HCT116 (cell line): ENCODE measurements at regions not wholly inside any gene's neighbourhood (a gene's known extent, or its start where the extent isn't known, plus 50 kb on each side); places are given as distances from the start of the nearest gene placed in this dataset.

Source experiments
- ATAC-seq: fragments of 200-7000 bp; cut with Tn5 transposase; 2 replicates; pipeline ENCODE4 v1.9.1; 2020; ENCODE audit warnings: mild to moderate bottlenecking, moderate library complexity
- BruUV-seq: library from RNA; stranded (reverse); fragments of 400-500 nt; replicated peaks from 2 replicates; lab custom pipeline; 2021; lab: Mats Ljungman, UMichigan
- CTCF ChIA-PET: fragments of 300-600 bp; sonication (Branson Sonifier 250); formaldehyde crosslinking; loops from one replicate; lab custom pipeline; 2021; ENCODE audit warnings: antibody characterized with exemption; lab: Charles Lee
- POLR2A ChIA-PET: fragments of 300-600, 350-600 bp; sonication (Branson Sonifier 250); formaldehyde crosslinking; loops from one replicate; lab custom pipeline; 2021; ENCODE audit warnings: antibody characterized with exemption; lab: Charles Lee
- RAD21 ChIA-PET, 2 experiments: fragments of 300-600 bp; sonication (Branson Sonifier 250); formaldehyde crosslinking; loops; one replicate each; lab custom pipeline; 2023; ENCODE audit warnings: low total read pairs in 2 of 2; ENCODE audit not compliant: uncharacterized antibody in 2 of 2, unreplicated experiment in 2 of 2, low non-redundant PET in 1 of 2; lab: Charles Lee
- DNase-seq: peaks from one replicate; pipeline ENCODE4 v3.0.0-alpha.2; 2010; ENCODE audit warnings: low read depth, low spot score
- H2AFZ ChIP-seq: fragments of 200-600 bp; shearing (Covaris generic), sonication (generic); 2 replicates; pipeline ENCODE4 v1.6.1; 2017; ENCODE audit warnings: low read depth, mixed run types, mixed read lengths, antibody characterized with exemption, low read length; ENCODE audit not compliant: poor library complexity, severe bottlenecking
- H3K27ac ChIP-seq: 2 replicates; pipeline ENCODE4 v1.5.1; 2012; ENCODE audit warnings: low read depth, low read length
- H3K27me3 ChIP-seq: fragments of 200-600 bp; sonication (generic); 2 replicates; pipeline ENCODE4 v1.6.1; 2016; ENCODE audit warnings: mixed run types, low read length, mixed read lengths; ENCODE audit not compliant: insufficient read depth
- H3K36me3 ChIP-seq, 2 experiments: fragments of 200-500 bp in 1 of 2; fragments of 200-600 bp in 1 of 2; sonication (Bioruptor generic) in 1 of 2; sonication (generic) in 1 of 2; 2 replicates each; pipeline versions ENCODE4 v1.5.1 to v1.6.1; 2014 to 2016; ENCODE audit warnings: low read length in 2 of 2, inconsistent platforms in 1 of 2, mixed read lengths in 1 of 2, mixed run types in 1 of 2; ENCODE audit not compliant: insufficient read depth in 2 of 2, control insufficient read depth in 1 of 2
- H3K4me1 ChIP-seq, 2 experiments: fragments of 200-600 bp in 1 of 2; sonication (generic) in 1 of 2; 2 replicates each; pipeline versions ENCODE4 v1.5.1 to v1.6.1; 2012 to 2017; ENCODE audit warnings: low read length in 2 of 2, inconsistent platforms in 1 of 2, mild to moderate bottlenecking in 1 of 2, mixed read lengths in 1 of 2, mixed run types in 1 of 2, moderate library complexity in 1 of 2; ENCODE audit not compliant: insufficient read depth in 2 of 2, control insufficient read depth in 1 of 2
- H3K4me2 ChIP-seq: fragments of 200-600 bp; sonication (generic); 2 replicates; pipeline ENCODE4 v1.6.1; 2017; ENCODE audit warnings: mixed run types, low read length, mixed read lengths
- H3K4me3 ChIP-seq, 2 experiments: fragments of 200-600 bp in 1 of 2; sonication (generic) in 1 of 2; replicated peaks in 1 of 2; 2 replicates each; pipeline ENCODE4 v1.5.1; 2011 to 2016; ENCODE audit warnings: low read length in 2 of 2, control low read depth in 1 of 2, low read depth in 1 of 2, mild to moderate bottlenecking in 1 of 2, mixed read lengths in 1 of 2, mixed run types in 1 of 2
- H3K79me2 ChIP-seq: fragments of 200-600 bp; sonication (generic); 2 replicates; pipeline ENCODE4 v1.6.1; 2017; ENCODE audit warnings: mild to moderate bottlenecking, mixed run types, low read length, moderate library complexity, mixed read lengths; ENCODE audit not compliant: insufficient read depth
- H3K9ac ChIP-seq: fragments of 200-600 bp; sonication (generic); 2 replicates; pipeline ENCODE4 v1.6.1; 2016; ENCODE audit warnings: low read length, mixed read lengths
- H3K9me2 ChIP-seq: fragments of 200-600 bp; sonication (generic), shearing (Covaris generic); 2 replicates; pipeline ENCODE4 v1.6.1; 2017; ENCODE audit warnings: mixed run types, mild to moderate bottlenecking, moderate library complexity; ENCODE audit not compliant: insufficient read depth
- H3K9me3 ChIP-seq, 2 experiments: fragments of 200-500 bp in 1 of 2; fragments of 200-600 bp in 1 of 2; sonication (Bioruptor generic) in 1 of 2; sonication (generic) in 1 of 2; 2 replicates each; pipeline ENCODE4 v1.6.1; 2014 to 2017; ENCODE audit warnings: low read length in 2 of 2, mixed read lengths in 2 of 2, inconsistent platforms in 1 of 2, low read depth in 1 of 2, mild to moderate bottlenecking in 1 of 2, mixed run types in 1 of 2, moderate library complexity in 1 of 2; ENCODE audit not compliant: control insufficient read depth in 1 of 2, insufficient read depth in 1 of 2
- H4K20me1 ChIP-seq: fragments of 200-600 bp; sonication (generic), shearing (Covaris generic); 2 replicates; pipeline ENCODE4 v1.6.1; 2017; ENCODE audit warnings: mixed run types, mild to moderate bottlenecking, moderate library complexity; ENCODE audit not compliant: insufficient read depth
- CBX3 ChIP-seq: IDR thresholded peaks from 2 replicates; pipeline ENCODE4 v1.6.1; 2012; ENCODE audit warnings: low read depth
- EGR1 ChIP-seq: IDR thresholded peaks from 2 replicates; pipeline ENCODE4 v1.6.1; 2012; ENCODE audit warnings: low read depth
- JUND ChIP-seq: IDR thresholded peaks from 2 replicates; pipeline ENCODE4 v1.6.1; 2012
- POLR2AphosphoS5 ChIP-seq: IDR thresholded peaks from 2 replicates; pipeline ENCODE4 v1.6.1; 2011; ENCODE audit warnings: mild to moderate bottlenecking, low read depth, low read length, moderate library complexity
- SIN3A ChIP-seq: IDR thresholded peaks from 2 replicates; pipeline ENCODE4 v1.6.1; 2012; ENCODE audit warnings: low read depth
- TCF7L2 ChIP-seq: IDR thresholded peaks from 2 replicates; pipeline ENCODE4 v1.7.0; 2011; ENCODE audit warnings: borderline replicate concordance, inconsistent platforms; ENCODE audit not compliant: insufficient read depth, insufficient read length; ENCODE audit errors: extremely low read depth
- ZFX ChIP-seq: fragments of 450-650 bp; IDR thresholded peaks from 2 replicates; pipeline ENCODE4 v1.6.1; 2017
- intact Hi-C: fragments of 100-400 bp; cut with micrococcal nuclease; formaldehyde crosslinking; loops from 2 replicates; pipeline ENCODE4 v1.10.0; 2022
- TF ChIP-seq, protein P1 (sequence below): IDR thresholded peaks from 2 replicates; pipeline ENCODE4 v1.6.1; 2012
- TF ChIP-seq, protein P2 (sequence below), 3 experiments: fragments of 200-600 bp in 1 of 3; sonication (generic) in 1 of 3; IDR thresholded peaks in 2 of 3; conservative IDR thresholded peaks in 1 of 3; 2 replicates each; pipeline ENCODE4 v1.5.1; 2012 to 2017; ENCODE audit warnings: low read depth in 2 of 3, low read length in 2 of 3, antibody characterized with exemption in 1 of 3, borderline replicate concordance in 1 of 3, control low read depth in 1 of 3, mild to moderate bottlenecking in 1 of 3, mixed read lengths in 1 of 3, mixed run types in 1 of 3, moderate library complexity in 1 of 3; ENCODE audit not compliant: insufficient read depth in 1 of 3
- TF ChIP-seq, protein P3 (sequence below): IDR thresholded peaks from 2 replicates; pipeline ENCODE4 v1.6.1; 2012; ENCODE audit warnings: low read depth
- TF ChIP-seq, protein P4 (sequence below): IDR thresholded peaks from 2 replicates; pipeline ENCODE4 v1.6.1; 2012

DNA sequence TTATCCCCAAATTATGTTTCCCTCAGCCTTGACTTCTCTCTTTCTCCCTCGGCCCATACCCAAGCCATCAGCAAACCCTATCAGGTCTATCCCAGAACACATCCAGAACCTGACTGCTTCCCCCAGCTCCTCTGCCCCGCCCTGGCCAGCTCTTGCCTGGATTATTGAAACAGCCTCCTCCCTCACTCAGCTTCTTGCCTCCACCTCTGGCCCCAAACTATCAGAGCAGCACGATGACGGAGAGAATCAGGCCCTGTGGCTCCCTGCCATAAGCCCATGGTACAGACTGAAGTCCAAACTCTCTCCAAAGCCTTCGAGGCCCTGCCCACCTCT is 105.3 kb upstream of the LINGO1 start:
- H3K4me2 ChIP-seq = no peak overlapping the region
- H3K4me3 ChIP-seq = no peak overlapping the region
- H3K4me1 ChIP-seq = no peaks in the 10 kb centered on the region
- CTCF ChIA-PET = no interaction called here
- no peaks in the 10 kb centered on the region for H4K20me1 ChIP-seq
- BruUV-seq = no TSS peak
- POLR2A ChIA-PET = no interaction called here
- no peaks in the 10 kb centered on the region for H3K36me3 ChIP-seq
- no peak for TF ChIP-seq JUND
- TF ChIP-seq POLR2AphosphoS5 = no peak
- TF ChIP-seq, protein P1, sequence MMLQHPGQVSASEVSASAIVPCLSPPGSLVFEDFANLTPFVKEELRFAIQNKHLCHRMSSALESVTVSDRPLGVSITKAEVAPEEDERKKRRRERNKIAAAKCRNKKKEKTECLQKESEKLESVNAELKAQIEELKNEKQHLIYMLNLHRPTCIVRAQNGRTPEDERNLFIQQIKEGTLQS = no peak
- TF ChIP-seq, protein P2, sequence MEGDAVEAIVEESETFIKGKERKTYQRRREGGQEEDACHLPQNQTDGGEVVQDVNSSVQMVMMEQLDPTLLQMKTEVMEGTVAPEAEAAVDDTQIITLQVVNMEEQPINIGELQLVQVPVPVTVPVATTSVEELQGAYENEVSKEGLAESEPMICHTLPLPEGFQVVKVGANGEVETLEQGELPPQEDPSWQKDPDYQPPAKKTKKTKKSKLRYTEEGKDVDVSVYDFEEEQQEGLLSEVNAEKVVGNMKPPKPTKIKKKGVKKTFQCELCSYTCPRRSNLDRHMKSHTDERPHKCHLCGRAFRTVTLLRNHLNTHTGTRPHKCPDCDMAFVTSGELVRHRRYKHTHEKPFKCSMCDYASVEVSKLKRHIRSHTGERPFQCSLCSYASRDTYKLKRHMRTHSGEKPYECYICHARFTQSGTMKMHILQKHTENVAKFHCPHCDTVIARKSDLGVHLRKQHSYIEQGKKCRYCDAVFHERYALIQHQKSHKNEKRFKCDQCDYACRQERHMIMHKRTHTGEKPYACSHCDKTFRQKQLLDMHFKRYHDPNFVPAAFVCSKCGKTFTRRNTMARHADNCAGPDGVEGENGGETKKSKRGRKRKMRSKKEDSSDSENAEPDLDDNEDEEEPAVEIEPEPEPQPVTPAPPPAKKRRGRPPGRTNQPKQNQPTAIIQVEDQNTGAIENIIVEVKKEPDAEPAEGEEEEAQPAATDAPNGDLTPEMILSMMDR (IDR thresholded peaks at IDR 0.05 in 2 of 3, conservative IDR thresholded peaks at IDR 0.05 in 1 of 3; ENCODE audit: borderline replicate concordance in 1 of 3, insufficient read depth in 1 of 3, low read depth in 2 of 3, low read length in 2 of 3) = no peak
- TF ChIP-seq, protein P3, sequence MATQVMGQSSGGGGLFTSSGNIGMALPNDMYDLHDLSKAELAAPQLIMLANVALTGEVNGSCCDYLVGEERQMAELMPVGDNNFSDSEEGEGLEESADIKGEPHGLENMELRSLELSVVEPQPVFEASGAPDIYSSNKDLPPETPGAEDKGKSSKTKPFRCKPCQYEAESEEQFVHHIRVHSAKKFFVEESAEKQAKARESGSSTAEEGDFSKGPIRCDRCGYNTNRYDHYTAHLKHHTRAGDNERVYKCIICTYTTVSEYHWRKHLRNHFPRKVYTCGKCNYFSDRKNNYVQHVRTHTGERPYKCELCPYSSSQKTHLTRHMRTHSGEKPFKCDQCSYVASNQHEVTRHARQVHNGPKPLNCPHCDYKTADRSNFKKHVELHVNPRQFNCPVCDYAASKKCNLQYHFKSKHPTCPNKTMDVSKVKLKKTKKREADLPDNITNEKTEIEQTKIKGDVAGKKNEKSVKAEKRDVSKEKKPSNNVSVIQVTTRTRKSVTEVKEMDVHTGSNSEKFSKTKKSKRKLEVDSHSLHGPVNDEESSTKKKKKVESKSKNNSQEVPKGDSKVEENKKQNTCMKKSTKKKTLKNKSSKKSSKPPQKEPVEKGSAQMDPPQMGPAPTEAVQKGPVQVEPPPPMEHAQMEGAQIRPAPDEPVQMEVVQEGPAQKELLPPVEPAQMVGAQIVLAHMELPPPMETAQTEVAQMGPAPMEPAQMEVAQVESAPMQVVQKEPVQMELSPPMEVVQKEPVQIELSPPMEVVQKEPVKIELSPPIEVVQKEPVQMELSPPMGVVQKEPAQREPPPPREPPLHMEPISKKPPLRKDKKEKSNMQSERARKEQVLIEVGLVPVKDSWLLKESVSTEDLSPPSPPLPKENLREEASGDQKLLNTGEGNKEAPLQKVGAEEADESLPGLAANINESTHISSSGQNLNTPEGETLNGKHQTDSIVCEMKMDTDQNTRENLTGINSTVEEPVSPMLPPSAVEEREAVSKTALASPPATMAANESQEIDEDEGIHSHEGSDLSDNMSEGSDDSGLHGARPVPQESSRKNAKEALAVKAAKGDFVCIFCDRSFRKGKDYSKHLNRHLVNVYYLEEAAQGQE = no peak
- TF ChIP-seq TCF7L2 = no peak
- no peak for TF ChIP-seq SIN3A
- TF ChIP-seq CBX3 = no peak
- TF ChIP-seq, protein P4, sequence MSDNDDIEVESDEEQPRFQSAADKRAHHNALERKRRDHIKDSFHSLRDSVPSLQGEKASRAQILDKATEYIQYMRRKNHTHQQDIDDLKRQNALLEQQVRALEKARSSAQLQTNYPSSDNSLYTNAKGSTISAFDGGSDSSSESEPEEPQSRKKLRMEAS = no peak
- TF ChIP-seq ZFX = no peak
- TF ChIP-seq EGR1 = no peak
- TF ChIP-seq, all 23 proteins: peak for 0
- H3K27ac ChIP-seq = no peak overlapping the region
- H3K9ac ChIP-seq = no peak overlapping the region
- no peaks in the 10 kb centered on the region for H3K79me2 ChIP-seq
- intact Hi-C loops = no loop called here
- no peak for ATAC-seq
- DNase-seq = no peak
- H3K9me2 ChIP-seq = no peaks in the 10 kb centered on the region
- no peaks in the 10 kb centered on the region for H3K27me3 ChIP-seq
- H2AFZ ChIP-seq = no peak overlapping the region
- H3K9me3 ChIP-seq = no peaks in the 10 kb centered on the region
- RAD21 ChIA-PET = no interaction called here
